ENCODE measurements at regions not wholly inside any gene's neighbourhood (a gene's known extent, or its start where the extent isn't known, plus 50 kb on each side); places are given as distances from the start of the nearest gene placed in this dataset.

DNA sequence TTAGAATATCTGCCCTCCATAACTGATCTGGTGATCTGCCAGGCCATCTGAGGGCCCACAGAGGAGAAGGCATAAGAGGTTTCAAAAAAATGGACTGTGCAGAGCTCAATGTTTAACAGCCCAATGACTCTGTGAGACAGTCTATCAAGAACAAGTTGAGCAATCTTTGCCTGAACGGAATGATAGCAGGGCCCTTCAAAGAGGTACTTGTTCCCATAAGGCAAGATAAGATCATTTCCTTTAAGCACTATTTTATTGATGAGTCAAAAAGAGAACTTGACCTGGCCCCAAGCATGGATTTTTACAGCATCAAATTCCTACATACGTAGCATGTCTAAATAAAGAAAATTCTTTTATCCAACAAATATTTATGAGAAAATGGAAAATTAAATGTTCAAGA, 182.8 kb downstream of the IDS start:
- intact Hi-C loops (cut with DNase I), result no loop called here
- ATAC-seq (no peak), DNase-seq (no peak)
- Histone ChIP-seq H3K27ac (no peak overlapping the region), H3K4me3 (no peak overlapping the region), H3K27me3 (ENCODE audit: low read depth) (no peaks in the 10 kb centered on the region), H3K4me1 (no peaks in the 10 kb centered on the region), H3K9me3 (no peaks in the 10 kb centered on the region), H3K36me3 (no peaks in the 10 kb centered on the region)
- TF ChIP-seq, protein P1, sequence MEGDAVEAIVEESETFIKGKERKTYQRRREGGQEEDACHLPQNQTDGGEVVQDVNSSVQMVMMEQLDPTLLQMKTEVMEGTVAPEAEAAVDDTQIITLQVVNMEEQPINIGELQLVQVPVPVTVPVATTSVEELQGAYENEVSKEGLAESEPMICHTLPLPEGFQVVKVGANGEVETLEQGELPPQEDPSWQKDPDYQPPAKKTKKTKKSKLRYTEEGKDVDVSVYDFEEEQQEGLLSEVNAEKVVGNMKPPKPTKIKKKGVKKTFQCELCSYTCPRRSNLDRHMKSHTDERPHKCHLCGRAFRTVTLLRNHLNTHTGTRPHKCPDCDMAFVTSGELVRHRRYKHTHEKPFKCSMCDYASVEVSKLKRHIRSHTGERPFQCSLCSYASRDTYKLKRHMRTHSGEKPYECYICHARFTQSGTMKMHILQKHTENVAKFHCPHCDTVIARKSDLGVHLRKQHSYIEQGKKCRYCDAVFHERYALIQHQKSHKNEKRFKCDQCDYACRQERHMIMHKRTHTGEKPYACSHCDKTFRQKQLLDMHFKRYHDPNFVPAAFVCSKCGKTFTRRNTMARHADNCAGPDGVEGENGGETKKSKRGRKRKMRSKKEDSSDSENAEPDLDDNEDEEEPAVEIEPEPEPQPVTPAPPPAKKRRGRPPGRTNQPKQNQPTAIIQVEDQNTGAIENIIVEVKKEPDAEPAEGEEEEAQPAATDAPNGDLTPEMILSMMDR (IDR thresholded peaks at IDR 0.05), result no peak

GRCh38 chrX:149313871-149314371, 191.2 kb downstream of the IDS start:
- DNase-seq (no peak), ATAC-seq (no peak)
- Histone ChIP-seq H3K27ac (no peak overlapping the region), H3K4me1 (no peaks in the 10 kb centered on the region), H3K4me3 (no peak overlapping the region), H3K27me3 (ENCODE audit: low read depth) (no peaks in the 10 kb centered on the region), H3K9me3 (no peaks in the 10 kb centered on the region), H3K36me3 (no peaks in the 10 kb centered on the region)
- intact Hi-C loops (cut with DNase I), result no loop called here
- TF ChIP-seq, protein P1 (IDR thresholded peaks at IDR 0.05), result no peak

GRCh38 chrX:149312988-149313387, 192.1 kb downstream of the IDS start:
- TF ChIP-seq, protein P1 (IDR thresholded peaks at IDR 0.05), result no peak
- DNase-seq (no peak), ATAC-seq (no peak)
- no peaks in the 10 kb centered on the region for H3K4me1 ChIP-seq
- no peak overlapping the region for H3K27ac ChIP-seq
- no peak overlapping the region for H3K4me3 ChIP-seq
- H3K36me3 ChIP-seq, result no peaks in the 10 kb centered on the region
- no peaks in the 10 kb centered on the region for H3K27me3 ChIP-seq (ENCODE audit: low read depth)
- intact Hi-C loops (cut with DNase I), result no loop called here
- H3K9me3 ChIP-seq, result no peaks in the 10 kb centered on the region

DNA sequence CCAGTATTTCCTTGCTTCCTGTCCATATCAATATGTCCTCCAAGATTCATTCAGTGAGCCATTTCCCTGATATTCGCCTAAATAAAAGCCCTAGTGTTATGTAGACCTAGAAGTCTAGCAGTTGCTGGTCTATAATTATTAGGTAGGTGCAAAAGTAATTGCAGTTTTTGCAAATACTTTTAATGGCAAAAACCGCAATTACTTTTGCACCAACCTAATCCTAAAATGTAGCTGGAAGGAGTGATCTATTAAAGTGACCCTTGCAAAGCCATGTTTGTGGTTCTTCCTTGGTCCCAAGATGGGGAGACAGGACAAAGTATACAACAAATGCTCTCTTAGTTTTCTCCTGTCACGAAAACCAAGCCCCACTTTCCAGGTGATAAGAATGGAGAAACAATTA, 193.0 kb downstream of the IDS start:
- ATAC-seq (no peak), DNase-seq (no peak)
- Histone ChIP-seq H3K36me3 (no peaks in the 10 kb centered on the region), H3K9me3 (no peaks in the 10 kb centered on the region), H3K27me3 (ENCODE audit: low read depth) (no peaks in the 10 kb centered on the region), H3K4me3 (no peak overlapping the region), H3K27ac (no peak overlapping the region), H3K4me1 (no peaks in the 10 kb centered on the region)
- TF ChIP-seq, protein P1 (IDR thresholded peaks at IDR 0.05), result no peak
- intact Hi-C loops (cut with DNase I), result no loop called here

- H3K4me3 ChIP-seq, result no peak overlapping the region
- DNase-seq (no peak), ATAC-seq (no peak)
- no peak overlapping the region for H3K27ac ChIP-seq
- H3K27me3 ChIP-seq (ENCODE audit: low read depth), result no peaks in the 10 kb centered on the region
- H3K36me3 ChIP-seq, result no peaks in the 10 kb centered on the region
- intact Hi-C loops (cut with DNase I), result no loop called here
- no peaks in the 10 kb centered on the region for H3K9me3 ChIP-seq
- TF ChIP-seq, protein P1 (IDR thresholded peaks at IDR 0.05), result no peak
- no peaks in the 10 kb centered on the region for H3K4me1 ChIP-seq
Measured at GRCh38 chrX:149302705-149303104, 202.4 kb downstream of the IDS start.

GRCh38 chrX:149298111-149298510, 207.0 kb downstream of the IDS start:
- intact Hi-C loops (cut with DNase I), result no loop called here
- no peaks in the 10 kb centered on the region for H3K36me3 ChIP-seq
- H3K4me1 ChIP-seq, result no peaks in the 10 kb centered on the region
- TF ChIP-seq, protein P1 (IDR thresholded peaks at IDR 0.05), result no peak
- H3K27ac ChIP-seq, result no peak overlapping the region
- no peak overlapping the region for H3K4me3 ChIP-seq
- no peak for DNase-seq
- H3K27me3 ChIP-seq (ENCODE audit: low read depth), result no peaks in the 10 kb centered on the region
- no peaks in the 10 kb centered on the region for H3K9me3 ChIP-seq
- no peak for ATAC-seq

All from lower lobe of right lung (tissue), 2 donors.